ENCODE measurements at regions not wholly inside any gene's neighbourhood (a gene's known extent, or its start where the extent isn't known, plus 50 kb on each side); places are given as distances from the start of the nearest gene placed in this dataset.
A peak's percentile ranks its signal among the peaks of the same experiment; 100 is the strongest.

GRCh38 chr18:39799006-39799405, 2156.0 kb upstream of the PIK3C3 start:
- H3K36me3 ChIP-seq (ENCODE audit: low read depth, missing control alignments), result no peaks in the 10 kb centered on the region
- peak; percentile 33 for DNase-seq
- TF ChIP-seq POLR2A (IDR thresholded peaks at IDR 0.05), result no peak
- TF ChIP-seq CTCF (IDR thresholded peaks at IDR 0.05), result no peak
- WGBS, 2 donors, result 27 to 53% methylated on average over 9 of the region's 9 CpGs
- no peaks in the 10 kb centered on the region for H3K9me3 ChIP-seq
- H3K4me3 ChIP-seq, result peak overlapping the region; percentile 56 to 57
- peak overlapping the region in 1 of 2 donors; percentile 15 for H3K27ac ChIP-seq
- intact Hi-C loops (cut with DNase I; ENCODE audit: low total_unique reads), result no loop called here
- no peaks in the 10 kb centered on the region for H3K4me1 ChIP-seq
- H3K27me3 ChIP-seq, result no peaks in the 10 kb centered on the region

- no peak overlapping the region for H3K27ac ChIP-seq
- H3K27me3 ChIP-seq, result no peaks in the 10 kb centered on the region
- no peak overlapping the region for H3K4me3 ChIP-seq
- no peaks in the 10 kb centered on the region for H3K9me3 ChIP-seq
- intact Hi-C loops (cut with DNase I; ENCODE audit: low total_unique reads), result no loop called here
- no peak for DNase-seq
- no peaks in the 10 kb centered on the region for H3K36me3 ChIP-seq (ENCODE audit: low read depth, missing control alignments)
- no peak for TF ChIP-seq CTCF (IDR thresholded peaks at IDR 0.05)
- H3K4me1 ChIP-seq, result no peaks in the 10 kb centered on the region
- WGBS, 2 donors, result 94 to 98% methylated on average over 3 of the region's 3 CpGs
Measured at GRCh38 chr18:39796393-39796792, 2158.6 kb upstream of the PIK3C3 start.

GRCh38 chr18:39795350-39795749, 2159.7 kb upstream of the PIK3C3 start:
- TF ChIP-seq CTCF (IDR thresholded peaks at IDR 0.05) (no peak), POLR2A (IDR thresholded peaks at IDR 0.05) (no peak)
- no peaks in the 10 kb centered on the region for H3K9me3 ChIP-seq
- no peak for DNase-seq
- no peaks in the 10 kb centered on the region for H3K4me1 ChIP-seq
- no peak overlapping the region for H3K27ac ChIP-seq
- H3K27me3 ChIP-seq, result no peaks in the 10 kb centered on the region
- intact Hi-C loops (cut with DNase I; ENCODE audit: low total_unique reads), result no loop called here
- no peak overlapping the region for H3K4me3 ChIP-seq
- no peaks in the 10 kb centered on the region for H3K36me3 ChIP-seq (ENCODE audit: low read depth, missing control alignments)
- 70 to 86% methylated on average over 1 of the region's 1 CpG for WGBS, 2 donors

- TF ChIP-seq CTCF (IDR thresholded peaks at IDR 0.05), result no peak
- TF ChIP-seq POLR2A (IDR thresholded peaks at IDR 0.05), result no peak
- no peak for DNase-seq
- no peaks in the 10 kb centered on the region for H3K9me3 ChIP-seq
- no peak overlapping the region for H3K4me3 ChIP-seq
- no peak overlapping the region for H3K27ac ChIP-seq
- no peaks in the 10 kb centered on the region for H3K36me3 ChIP-seq (ENCODE audit: low read depth, missing control alignments)
- no peaks in the 10 kb centered on the region for H3K27me3 ChIP-seq
- intact Hi-C loops (cut with DNase I; ENCODE audit: low total_unique reads), result no loop called here
- H3K4me1 ChIP-seq, result no peaks in the 10 kb centered on the region
- WGBS, 2 donors, result 97% methylated on average over 5 of the region's 5 CpGs
Measured at GRCh38 chr18:39793609-39794008, 2161.4 kb upstream of the PIK3C3 start.

GRCh38 chr18:39788383-39788782, 2166.7 kb upstream of the PIK3C3 start:
- intact Hi-C loops (cut with DNase I; ENCODE audit: low total_unique reads), result no loop called here
- Histone ChIP-seq H3K4me3 (no peak overlapping the region), H3K27me3 (no peaks in the 10 kb centered on the region), H3K27ac (no peak overlapping the region), H3K4me1 (no peaks in the 10 kb centered on the region), H3K9me3 (no peaks in the 10 kb centered on the region), H3K36me3 (ENCODE audit: low read depth, missing control alignments) (no peaks in the 10 kb centered on the region)
- no peak for DNase-seq
- TF ChIP-seq POLR2A (IDR thresholded peaks at IDR 0.05), result no peak
- WGBS, 2 donors, result 97% methylated on average over 1 of the region's 1 CpG

Measured in testis (tissue), 2 donors.